Panc1 (cell line): ENCODE measurements at regions not wholly inside any gene's neighbourhood (a gene's known extent, or its start where the extent isn't known, plus 50 kb on each side); places are given as distances from the start of the nearest gene placed in this dataset.

Experiments used
- ATAC-seq: fragments of 200-7000 bp; cut with Tn5 transposase; 2 replicates; pipeline ENCODE4 v1.9.1; 2020; ENCODE audit warnings: mild to moderate bottlenecking, moderate library complexity
- BruUV-seq: library from RNA; stranded (reverse); fragments of 400-500 nt; replicated peaks from 2 replicates; lab custom pipeline; 2021; lab: Mats Ljungman, UMichigan
- CTCF ChIA-PET: fragments of 300-600 bp; sonication (Branson Sonifier 250); formaldehyde crosslinking; loops from one replicate; lab custom pipeline; 2022; ENCODE audit warnings: antibody characterized with exemption; lab: Charles Lee
- POLR2A ChIA-PET: fragments of 300-600 bp; sonication (Branson Sonifier 250); formaldehyde crosslinking; loops from one replicate; lab custom pipeline; 2022; ENCODE audit warnings: antibody characterized with exemption; lab: Charles Lee
- DNase-seq: peaks from one replicate; pipeline ENCODE4 v3.0.0-alpha.2; 2010; ENCODE audit warnings: low read depth, low spot score
- H3K27ac ChIP-seq: 2 replicates; pipeline ENCODE4 v1.5.1; 2011; ENCODE audit warnings: mild to moderate bottlenecking, low read length, inconsistent platforms
- H3K27me3 ChIP-seq: fragments of 200-500 bp; sonication (Bioruptor generic); 2 replicates; pipeline ENCODE4 v1.6.0; 2014; ENCODE audit warnings: low read length, inconsistent platforms; ENCODE audit not compliant: control insufficient read depth, insufficient read depth
- H3K36me3 ChIP-seq: fragments of 200-500 bp; sonication (Bioruptor generic); 2 replicates; pipeline ENCODE4 v1.5.1; 2014; ENCODE audit warnings: inconsistent platforms, mild to moderate bottlenecking, low read length, moderate library complexity; ENCODE audit not compliant: control insufficient read depth, insufficient read depth
- H3K4me1 ChIP-seq: 2 replicates; pipeline ENCODE4 v1.5.1; 2011; ENCODE audit warnings: inconsistent platforms, mild to moderate bottlenecking, low read length, moderate library complexity; ENCODE audit not compliant: control insufficient read depth, insufficient read depth
- H3K4me3 ChIP-seq, 2 experiments: 2 replicates each; pipeline ENCODE4 v1.5.1; 2011 to 2012; ENCODE audit warnings: low read depth in 2 of 2, low read length in 2 of 2, mild to moderate bottlenecking in 2 of 2, inconsistent platforms in 1 of 2, moderate library complexity in 1 of 2
- H3K9me3 ChIP-seq: fragments of 200-500 bp; sonication (Bioruptor generic); 2 replicates; pipeline ENCODE4 v1.5.1; 2014; ENCODE audit warnings: low read depth, mild to moderate bottlenecking, inconsistent platforms, low read length, moderate library complexity; ENCODE audit not compliant: control insufficient read depth, insufficient read depth
- POLR2AphosphoS5 ChIP-seq: IDR thresholded peaks from 2 replicates; pipeline ENCODE4 v1.6.1; 2012; ENCODE audit warnings: mild to moderate bottlenecking, low read depth, low read length, moderate library complexity
- SIN3A ChIP-seq: IDR thresholded peaks from 2 replicates; pipeline ENCODE4 v1.6.1; 2012; ENCODE audit warnings: low read depth, mild to moderate bottlenecking, low read length, moderate library complexity, borderline replicate concordance; ENCODE audit not compliant: insufficient read depth
- TCF7L2 ChIP-seq: IDR thresholded peaks from 2 replicates; pipeline ENCODE4 v1.6.1; 2011; ENCODE audit warnings: mild to moderate bottlenecking, low read depth, low read length, inconsistent platforms
- in situ Hi-C: cut with HindIII; loops from 2 replicates; pipeline ENCODE4 v1.10.0; 2016; ENCODE audit warnings: low sequenced_read_pairs, low pct_unique_long_range_greater_than_20kb
- intact Hi-C: fragments of 100-400 bp; cut with micrococcal nuclease; formaldehyde crosslinking; loops from one replicate; pipeline ENCODE4 v1.10.0; 2022; ENCODE audit not compliant: unreplicated experiment
- TF ChIP-seq, protein P1 (sequence below): fragments of 450-650 bp; IDR thresholded peaks from 2 replicates; pipeline ENCODE4 v1.5.1; 2017; ENCODE audit warnings: mild to moderate bottlenecking
- TF ChIP-seq, protein P2 (sequence below), 2 experiments: IDR thresholded peaks; 2 replicates each; pipeline ENCODE4 v1.6.1; 2011 to 2012; ENCODE audit warnings: low read depth in 2 of 2, control low read depth in 1 of 2, low read length in 1 of 2, mild to moderate bottlenecking in 1 of 2, moderate library complexity in 1 of 2; ENCODE audit not compliant: insufficient read depth in 1 of 2

GRCh38 chr13:43946281-43946680, 66.6 kb downstream of the LACC1 start:
- in situ Hi-C loops (no loop called here), intact Hi-C loops (no loop called here)
- Histone ChIP-seq H3K4me3 (no peak overlapping the region), H3K4me1 (no peaks in the 10 kb centered on the region), H3K27ac (no peak overlapping the region), H3K36me3 (no peaks in the 10 kb centered on the region), H3K9me3 (no peaks in the 10 kb centered on the region), H3K27me3 (no peaks in the 10 kb centered on the region)
- TF ChIP-seq, protein P1, sequence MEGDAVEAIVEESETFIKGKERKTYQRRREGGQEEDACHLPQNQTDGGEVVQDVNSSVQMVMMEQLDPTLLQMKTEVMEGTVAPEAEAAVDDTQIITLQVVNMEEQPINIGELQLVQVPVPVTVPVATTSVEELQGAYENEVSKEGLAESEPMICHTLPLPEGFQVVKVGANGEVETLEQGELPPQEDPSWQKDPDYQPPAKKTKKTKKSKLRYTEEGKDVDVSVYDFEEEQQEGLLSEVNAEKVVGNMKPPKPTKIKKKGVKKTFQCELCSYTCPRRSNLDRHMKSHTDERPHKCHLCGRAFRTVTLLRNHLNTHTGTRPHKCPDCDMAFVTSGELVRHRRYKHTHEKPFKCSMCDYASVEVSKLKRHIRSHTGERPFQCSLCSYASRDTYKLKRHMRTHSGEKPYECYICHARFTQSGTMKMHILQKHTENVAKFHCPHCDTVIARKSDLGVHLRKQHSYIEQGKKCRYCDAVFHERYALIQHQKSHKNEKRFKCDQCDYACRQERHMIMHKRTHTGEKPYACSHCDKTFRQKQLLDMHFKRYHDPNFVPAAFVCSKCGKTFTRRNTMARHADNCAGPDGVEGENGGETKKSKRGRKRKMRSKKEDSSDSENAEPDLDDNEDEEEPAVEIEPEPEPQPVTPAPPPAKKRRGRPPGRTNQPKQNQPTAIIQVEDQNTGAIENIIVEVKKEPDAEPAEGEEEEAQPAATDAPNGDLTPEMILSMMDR: no peak
- TF ChIP-seq TCF7L2 (no peak), SIN3A (no peak), POLR2AphosphoS5 (no peak)
- TF ChIP-seq, protein P2, sequence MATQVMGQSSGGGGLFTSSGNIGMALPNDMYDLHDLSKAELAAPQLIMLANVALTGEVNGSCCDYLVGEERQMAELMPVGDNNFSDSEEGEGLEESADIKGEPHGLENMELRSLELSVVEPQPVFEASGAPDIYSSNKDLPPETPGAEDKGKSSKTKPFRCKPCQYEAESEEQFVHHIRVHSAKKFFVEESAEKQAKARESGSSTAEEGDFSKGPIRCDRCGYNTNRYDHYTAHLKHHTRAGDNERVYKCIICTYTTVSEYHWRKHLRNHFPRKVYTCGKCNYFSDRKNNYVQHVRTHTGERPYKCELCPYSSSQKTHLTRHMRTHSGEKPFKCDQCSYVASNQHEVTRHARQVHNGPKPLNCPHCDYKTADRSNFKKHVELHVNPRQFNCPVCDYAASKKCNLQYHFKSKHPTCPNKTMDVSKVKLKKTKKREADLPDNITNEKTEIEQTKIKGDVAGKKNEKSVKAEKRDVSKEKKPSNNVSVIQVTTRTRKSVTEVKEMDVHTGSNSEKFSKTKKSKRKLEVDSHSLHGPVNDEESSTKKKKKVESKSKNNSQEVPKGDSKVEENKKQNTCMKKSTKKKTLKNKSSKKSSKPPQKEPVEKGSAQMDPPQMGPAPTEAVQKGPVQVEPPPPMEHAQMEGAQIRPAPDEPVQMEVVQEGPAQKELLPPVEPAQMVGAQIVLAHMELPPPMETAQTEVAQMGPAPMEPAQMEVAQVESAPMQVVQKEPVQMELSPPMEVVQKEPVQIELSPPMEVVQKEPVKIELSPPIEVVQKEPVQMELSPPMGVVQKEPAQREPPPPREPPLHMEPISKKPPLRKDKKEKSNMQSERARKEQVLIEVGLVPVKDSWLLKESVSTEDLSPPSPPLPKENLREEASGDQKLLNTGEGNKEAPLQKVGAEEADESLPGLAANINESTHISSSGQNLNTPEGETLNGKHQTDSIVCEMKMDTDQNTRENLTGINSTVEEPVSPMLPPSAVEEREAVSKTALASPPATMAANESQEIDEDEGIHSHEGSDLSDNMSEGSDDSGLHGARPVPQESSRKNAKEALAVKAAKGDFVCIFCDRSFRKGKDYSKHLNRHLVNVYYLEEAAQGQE (IDR thresholded peaks at IDR 0.05; ENCODE audit: insufficient read depth in 1 of 2, low read depth in 2 of 2, low read length in 1 of 2): no peak
- no TSS peak for BruUV-seq
- ChIA-PET CTCF (no interaction called here), POLR2A (no interaction called here)
- DNase-seq (no peak), ATAC-seq (no peak)

- H3K36me3 ChIP-seq: no peaks in the 10 kb centered on the region
- ChIA-PET POLR2A (no interaction called here), CTCF (no interaction called here)
- no peak overlapping the region for H3K4me3 ChIP-seq
- no TSS peak for BruUV-seq
- no peak for TF ChIP-seq POLR2AphosphoS5
- no peak for TF ChIP-seq TCF7L2
- TF ChIP-seq SIN3A: no peak
- TF ChIP-seq, protein P2 (IDR thresholded peaks at IDR 0.05; ENCODE audit: insufficient read depth in 1 of 2, low read depth in 2 of 2, low read length in 1 of 2): no peak
- TF ChIP-seq, protein P1: no peak
- DNase-seq (no peak), ATAC-seq (no peak)
- intact Hi-C loops: no loop called here
- in situ Hi-C loops: no loop called here
- H3K4me1 ChIP-seq: no peaks in the 10 kb centered on the region
- no peaks in the 10 kb centered on the region for H3K9me3 ChIP-seq
- H3K27me3 ChIP-seq: no peaks in the 10 kb centered on the region
- no peak overlapping the region for H3K27ac ChIP-seq
Observed at GRCh38 chr13:43947897-43948458, 68.3 kb downstream of the LACC1 start.
